Activated naive CD4-positive, alpha-beta T cell treated with anti-CD3 and anti-CD28 coated beads, Interleukin-2, amount 10 ng/mL, durations not matched to agents 7 days and 5 days (primary cell): ENCODE measurements at regions not wholly inside any gene's neighbourhood (a gene's known extent, or its start where the extent isn't known, plus 50 kb on each side); places are given as distances from the start of the nearest gene placed in this dataset.
"Not testable (repeated sequence)": the region's sequence is repeated elsewhere in the genome, so short reads cannot be mapped to it uniquely, and the experiment has no call there.

ENCODE experiments used
- CTCF ChIA-PET: fragments of 350-600 bp; sonication (Branson Sonifier 250); formaldehyde crosslinking; loops from one replicate; lab custom pipeline; 2021; ENCODE audit warnings: antibody characterized with exemption; lab: Charles Lee
- DNase-seq: peaks from one replicate; pipeline ENCODE4 v3.0.0-alpha.2; 2020
- H3K27ac Mint-ChIP-seq: one replicate; pipeline ENCODE4 v1.8.0; 2021; ENCODE audit warnings: mild to moderate bottlenecking, moderate library complexity, mixed read lengths
- H3K27me3 Mint-ChIP-seq: one replicate; pipeline ENCODE4 v1.8.0; 2021; ENCODE audit warnings: mild to moderate bottlenecking, mixed read lengths
- H3K36me3 Mint-ChIP-seq: one replicate; pipeline ENCODE4 v1.8.0; 2021; ENCODE audit warnings: mixed read lengths
- H3K4me1 Mint-ChIP-seq: one replicate; pipeline ENCODE4 v1.8.0; 2021; ENCODE audit warnings: mixed read lengths
- H3K4me3 Mint-ChIP-seq: one replicate; pipeline ENCODE4 v1.8.0; 2021; ENCODE audit warnings: mild to moderate bottlenecking, moderate library complexity, mixed read lengths
- H3K9me3 Mint-ChIP-seq: one replicate; pipeline ENCODE4 v1.8.0; 2021; ENCODE audit warnings: mixed read lengths

- Mint-ChIP-seq H3K27me3 (no peaks in the 10 kb centered on the region), H3K27ac (no peak overlapping the region), H3K9me3 (no peaks in the 10 kb centered on the region), H3K4me3 (no peak overlapping the region), H3K36me3 (no peaks in the 10 kb centered on the region), H3K4me1 (no peaks in the 10 kb centered on the region)
- DNase-seq = no peak
- CTCF ChIA-PET = no interaction called here
Observed at GRCh38 chr4:143819029-143819428, 86.3 kb downstream of the GYPE start.

- CTCF ChIA-PET, H3K9me3 Mint-ChIP-seq, H3K4me1 Mint-ChIP-seq, DNase-seq, H3K27me3 Mint-ChIP-seq, H3K27ac Mint-ChIP-seq, H3K4me3 Mint-ChIP-seq, H3K36me3 Mint-ChIP-seq: not testable (repeated sequence)
Observed at GRCh38 chr4:143817866-143818265, 87.5 kb downstream of the GYPE start.

- H3K27ac Mint-ChIP-seq, H3K4me3 Mint-ChIP-seq, CTCF ChIA-PET, DNase-seq, H3K9me3 Mint-ChIP-seq, H3K4me1 Mint-ChIP-seq, H3K36me3 Mint-ChIP-seq, H3K27me3 Mint-ChIP-seq: not testable (repeated sequence)
Observed at GRCh38 chr4:143815375-143815774, 90.0 kb downstream of the GYPE start.

- CTCF ChIA-PET, H3K4me1 Mint-ChIP-seq: not testable (repeated sequence)
Observed at GRCh38 chr4:143813431-143814154, 91.8 kb downstream of the GYPE start.

GRCh38 chr4:143791693-143792092 lies 91.2 kb upstream of the FREM3 start:
- not testable (repeated sequence) for H3K9me3 Mint-ChIP-seq, H3K4me3 Mint-ChIP-seq

More at GRCh38 chr4:143813431-143814154, 91.8 kb downstream of the GYPE start:
- not testable (repeated sequence) for H3K9me3 Mint-ChIP-seq, DNase-seq, H3K27me3 Mint-ChIP-seq, H3K4me3 Mint-ChIP-seq, H3K27ac Mint-ChIP-seq, H3K36me3 Mint-ChIP-seq

GRCh38 chr4:143790425-143790824 lies 90.0 kb upstream of the FREM3 start:
- CTCF ChIA-PET = interaction anchor here (0.7 kb wide), 1 partner anchor 8 kb away, joined by 3 read pairs; no protein-coding TSS in a partner anchor
- not testable (repeated sequence) for H3K4me1 Mint-ChIP-seq, H3K9me3 Mint-ChIP-seq, H3K27me3 Mint-ChIP-seq, DNase-seq, H3K4me3 Mint-ChIP-seq, H3K27ac Mint-ChIP-seq, H3K36me3 Mint-ChIP-seq

More at GRCh38 chr4:143791693-143792092, 91.2 kb upstream of the FREM3 start:
- CTCF ChIA-PET, H3K36me3 Mint-ChIP-seq, H3K27me3 Mint-ChIP-seq, DNase-seq, H3K27ac Mint-ChIP-seq, H3K4me1 Mint-ChIP-seq: not testable (repeated sequence)

GRCh38 chr4:143789618-143790017 lies 89.1 kb upstream of the FREM3 start:
- H3K27me3 Mint-ChIP-seq, DNase-seq, H3K4me1 Mint-ChIP-seq, H3K4me3 Mint-ChIP-seq, H3K36me3 Mint-ChIP-seq, CTCF ChIA-PET, H3K9me3 Mint-ChIP-seq, H3K27ac Mint-ChIP-seq: not testable (repeated sequence)

- Mint-ChIP-seq H3K36me3 (no peaks in the 10 kb centered on the region), H3K4me3 (no peak overlapping the region)
- CTCF ChIA-PET = no interaction called here
Observed at GRCh38 chr4:143784567-143784966, 84.1 kb upstream of the FREM3 start.

GRCh38 chr4:143782521-143782920 lies 82.0 kb upstream of the FREM3 start:
- H3K4me3 Mint-ChIP-seq = no peak overlapping the region
- no peaks in the 10 kb centered on the region for H3K4me1 Mint-ChIP-seq
- H3K36me3 Mint-ChIP-seq = no peaks in the 10 kb centered on the region
- H3K27me3 Mint-ChIP-seq = no peaks in the 10 kb centered on the region
- peaks cover 4% of the 10 kb centered on the region for H3K9me3 Mint-ChIP-seq
- DNase-seq = no peak
- CTCF ChIA-PET = interaction anchor here (0.6 kb wide), 1 partner anchor 8 kb away, joined by 3 read pairs; no protein-coding TSS in a partner anchor
- H3K27ac Mint-ChIP-seq = no peak overlapping the region

More at GRCh38 chr4:143784567-143784966, 84.1 kb upstream of the FREM3 start:
- Mint-ChIP-seq H3K27me3 (no peaks in the 10 kb centered on the region), H3K9me3 (peaks cover 4% of the 10 kb centered on the region), H3K4me1 (no peaks in the 10 kb centered on the region), H3K27ac (no peak overlapping the region)
- DNase-seq = no peak

GRCh38 chr4:143773998-143774895 lies 73.8 kb upstream of the FREM3 start:
- Mint-ChIP-seq H3K27me3 (peaks cover 9% of the 10 kb centered on the region), H3K4me3 (no peak overlapping the region), H3K27ac (no peak overlapping the region), H3K9me3 (no peaks in the 10 kb centered on the region), H3K4me1 (no peaks in the 10 kb centered on the region), H3K36me3 (no peaks in the 10 kb centered on the region)
- CTCF ChIA-PET = no interaction called here
- DNase-seq = peak; percentile 55

- Mint-ChIP-seq H3K4me3 (no peak overlapping the region), H3K36me3 (no peaks in the 10 kb centered on the region), H3K9me3 (no peaks in the 10 kb centered on the region), H3K27ac (no peak overlapping the region), H3K4me1 (no peaks in the 10 kb centered on the region), H3K27me3 (peaks cover 9% of the 10 kb centered on the region)
- no peak for DNase-seq
- CTCF ChIA-PET = no interaction called here
Observed at GRCh38 chr4:143771269-143771668, 70.8 kb upstream of the FREM3 start.

GRCh38 chr4:143768007-143768591 lies 67.6 kb upstream of the FREM3 start:
- Mint-ChIP-seq H3K4me3 (no peak overlapping the region), H3K9me3 (no peaks in the 10 kb centered on the region), H3K4me1 (no peaks in the 10 kb centered on the region), H3K27ac (no peak overlapping the region), H3K27me3 (peaks cover 5% of the 10 kb centered on the region), H3K36me3 (no peaks in the 10 kb centered on the region)
- no peak for DNase-seq
- CTCF ChIA-PET = no interaction called here

GRCh38 chr4:143763587-143763986 lies 63.1 kb upstream of the FREM3 start:
- no peaks in the 10 kb centered on the region for H3K9me3 Mint-ChIP-seq
- no peak for DNase-seq
- CTCF ChIA-PET = no interaction called here
- H3K27ac Mint-ChIP-seq = no peak overlapping the region
- H3K4me3 Mint-ChIP-seq = no peak overlapping the region
- H3K27me3 Mint-ChIP-seq = no peaks in the 10 kb centered on the region
- H3K36me3 Mint-ChIP-seq = no peaks in the 10 kb centered on the region
- H3K4me1 Mint-ChIP-seq = no peaks in the 10 kb centered on the region

- CTCF ChIA-PET = no interaction called here
- Mint-ChIP-seq H3K4me3 (no peak overlapping the region), H3K4me1 (no peaks in the 10 kb centered on the region), H3K36me3 (no peaks in the 10 kb centered on the region), H3K9me3 (no peaks in the 10 kb centered on the region), H3K27me3 (no peaks in the 10 kb centered on the region), H3K27ac (no peak overlapping the region)
- DNase-seq = no peak
Observed at GRCh38 chr4:143762511-143762910, 62.0 kb upstream of the FREM3 start.
